Endothelial cell of umbilical vein (primary cell): ENCODE measurements at regions not wholly inside any gene's neighbourhood (a gene's known extent, or its start where the extent isn't known, plus 50 kb on each side); places are given as distances from the start of the nearest gene placed in this dataset.

Experiments used
- BruUV-seq: library from RNA; stranded (reverse); fragments of 400-500 nt; replicated peaks from 2 replicates; lab custom pipeline; 2021; lab: Mats Ljungman, UMichigan
- CTCF ChIA-PET: fragments of 300-600, 350-600 bp; sonication (Branson Sonifier 250); formaldehyde crosslinking; loops from one replicate; lab custom pipeline; 2021; ENCODE audit warnings: antibody characterized with exemption, inconsistent platforms; lab: Charles Lee
- POLR2A ChIA-PET: fragments of 300-600, 350-600 bp; sonication (Branson Sonifier 250); formaldehyde crosslinking; loops from one replicate; lab custom pipeline; 2021; ENCODE audit warnings: antibody characterized with exemption, inconsistent platforms; lab: Charles Lee
- DNase-seq: peaks from one replicate; pipeline ENCODE4 v3.0.0-alpha.2; 2011; ENCODE audit warnings: low read depth, low spot score
- FAIRE-seq: peaks from 2 replicates; lab custom pipeline; 2011; peaks lifted over from hg19 to GRCh38; lab: Jason Lieb, UNC
- H2AFZ ChIP-seq: 2 replicates; pipeline ENCODE4 v1.6.0; 2012; ENCODE audit warnings: low read depth, low read length, control low read depth, inconsistent platforms
- H3K27ac ChIP-seq: 2 replicates; pipeline ENCODE4 v1.5.1; 2011; ENCODE audit warnings: low read depth, mild to moderate bottlenecking, control low read depth, low read length, moderate library complexity; ENCODE audit not compliant: insufficient read depth
- H3K27me3 ChIP-seq, 2 experiments: 2 replicates each; pipeline versions ENCODE4 v1.6.0 to v1.6.1; 2011; ENCODE audit warnings: low read length in 2 of 2, mixed read lengths in 1 of 2; ENCODE audit not compliant: control insufficient read depth in 2 of 2, insufficient read depth in 2 of 2
- H3K36me3 ChIP-seq, 2 experiments: 2 replicates in 1 of 2; 3 replicates in 1 of 2; pipeline ENCODE4 v1.5.1; 2011; ENCODE audit warnings: low read length in 2 of 2, mild to moderate bottlenecking in 1 of 2, moderate library complexity in 1 of 2; ENCODE audit not compliant: control insufficient read depth in 2 of 2, insufficient read depth in 2 of 2; ENCODE audit errors: extremely low read depth in 1 of 2
- H3K4me1 ChIP-seq: 3 replicates; pipeline ENCODE4 v1.5.1; 2011; ENCODE audit warnings: mild to moderate bottlenecking, low read length; ENCODE audit not compliant: control insufficient read depth, insufficient read depth; ENCODE audit errors: extremely low read depth
- H3K4me2 ChIP-seq: 2 replicates; pipeline ENCODE4 v1.6.1; 2011; ENCODE audit warnings: low read length, control low read depth, mixed read lengths; ENCODE audit not compliant: insufficient read depth
- H3K4me3 ChIP-seq, 3 experiments: fragments of 200-600 bp in 1 of 3; sonication (generic), shearing (Covaris generic) in 1 of 3; replicated peaks in 1 of 3; 2 replicates each; pipeline ENCODE4 v1.5.1; 2011 to 2016; ENCODE audit warnings: control low read depth in 3 of 3, low read length in 3 of 3, mild to moderate bottlenecking in 2 of 3, inconsistent platforms in 1 of 3, low read depth in 1 of 3, moderate library complexity in 1 of 3; ENCODE audit not compliant: insufficient read depth in 1 of 3
- H3K79me2 ChIP-seq: 2 replicates; pipeline ENCODE4 v1.6.0; 2012; ENCODE audit warnings: low read length, inconsistent platforms; ENCODE audit not compliant: control insufficient read depth, insufficient read depth
- H3K9ac ChIP-seq: replicated peaks from 2 replicates; pipeline ENCODE3; 2011; ENCODE audit warnings: low read length, control low read depth; ENCODE audit not compliant: insufficient read depth; ENCODE audit errors: extremely low read depth
- H3K9me1 ChIP-seq: replicated peaks from 3 replicates; pipeline ENCODE4 v1.6.0; 2011; ENCODE audit warnings: mild to moderate bottlenecking, low read length; ENCODE audit not compliant: control insufficient read depth, insufficient read depth; ENCODE audit errors: extremely low read depth
- H3K9me3 ChIP-seq: replicated peaks from 2 replicates; pipeline ENCODE4 v1.5.1; 2012; ENCODE audit warnings: low read length, inconsistent platforms; ENCODE audit not compliant: control insufficient read depth, insufficient read depth
- H4K20me1 ChIP-seq: replicated peaks from 2 replicates; pipeline ENCODE3; 2011; ENCODE audit warnings: mild to moderate bottlenecking, low read length; ENCODE audit not compliant: control insufficient read depth, insufficient read depth; ENCODE audit errors: extremely low read depth
- CTCF ChIP-seq, 2 donors: IDR thresholded peaks; 1 replicate in 1 of 2; 2 replicates in 1 of 2; pipeline ENCODE4 v1.5.1; 2011; ENCODE audit warnings: low read length in 2 of 2, mild to moderate bottlenecking in 2 of 2, moderate library complexity in 2 of 2, control low read depth in 1 of 2, inconsistent platforms in 1 of 2, low read depth in 1 of 2; ENCODE audit not compliant: insufficient read depth in 1 of 2; ENCODE audit errors: extremely low read depth in 1 of 2
- EZH2 ChIP-seq: IDR thresholded peaks from 2 replicates; pipeline ENCODE4 v1.6.1; 2012; ENCODE audit warnings: borderline replicate concordance, low read depth, mild to moderate bottlenecking, moderate library complexity, low read length, inconsistent platforms; ENCODE audit not compliant: severe bottlenecking
- JUN ChIP-seq: IDR thresholded peaks from 2 replicates; pipeline ENCODE4 v1.6.1; 2011; ENCODE audit warnings: borderline replicate concordance, low read depth; ENCODE audit not compliant: insufficient read length, insufficient read depth
- MYC ChIP-seq: IDR thresholded peaks from one replicate; pipeline ENCODE4 v1.6.1; 2011; ENCODE audit warnings: mild to moderate bottlenecking, low read depth, low read length
- POLR2A ChIP-seq: IDR thresholded peaks from 2 replicates; pipeline ENCODE4 v1.6.1; 2012; ENCODE audit warnings: low read depth, mild to moderate bottlenecking, control low read depth, low read length
- POLR2AphosphoS5 ChIP-seq: IDR thresholded peaks from 2 replicates; pipeline ENCODE4 v1.6.1; 2012; ENCODE audit warnings: low read depth, mild to moderate bottlenecking, control low read depth, low read length, moderate library complexity; ENCODE audit not compliant: insufficient read depth
- dilution Hi-C: fragments of 300-500 bp; cut with MboI; formaldehyde crosslinking; loops from one replicate; pipeline ENCODE4 v1.15.0; 2019; ENCODE audit warnings: low sequenced_read_pairs; ENCODE audit not compliant: extremely low pct_ligation_motif_present
- intact Hi-C: fragments of 100-400 bp; cut with micrococcal nuclease; formaldehyde crosslinking; loops from one replicate; pipeline ENCODE4 v1.10.0; 2022

- no TSS peak for BruUV-seq
- H3K36me3 ChIP-seq, result no peaks in the 10 kb centered on the region
- intact Hi-C loops, result loop anchor here (10.0 kb wide), 4 partner anchors 701 to 1951 kb away; partner anchors contain the start of gene DACH1
Measured at GRCh38 chr13:72565893-72566292, 161.5 kb downstream of the MZT1 start.

More at GRCh38 chr13:72565893-72566292, 161.5 kb downstream of the MZT1 start:
- H3K9me1 ChIP-seq, result no peaks in the 10 kb centered on the region
- H3K9ac ChIP-seq, result no peak overlapping the region
- no peaks in the 10 kb centered on the region for H3K9me3 ChIP-seq
- no peaks in the 10 kb centered on the region for H3K79me2 ChIP-seq
- H3K4me2 ChIP-seq, result no peak overlapping the region
- ChIA-PET CTCF (interaction anchor here (0.7 to 2.6 kb wide), 23 partner anchors 8 to 1952 kb away, joined by 3 to 18 read pairs (median 4); no protein-coding TSS in a partner anchor), POLR2A (no interaction called here)
- FAIRE-seq (no peak), DNase-seq (peak; percentile 25)
- no peak overlapping the region for H3K27ac ChIP-seq
- TF ChIP-seq POLR2A, result no peak
- TF ChIP-seq EZH2, result no peak
- peak; percentile 28 to 37 for TF ChIP-seq CTCF (IDR thresholded peaks at IDR 0.05; ENCODE audit: extremely low read depth in 1 of 2, insufficient read depth in 1 of 2, low read depth in 1 of 2, low read length in 2 of 2)
- TF ChIP-seq JUN, result no peak
- TF ChIP-seq POLR2AphosphoS5, result no peak
- no peak for TF ChIP-seq MYC
- no peaks in the 10 kb centered on the region for H4K20me1 ChIP-seq
- no peak overlapping the region for H2AFZ ChIP-seq
- dilution Hi-C loops, result no loop called here
- no peak overlapping the region for H3K4me3 ChIP-seq
- H3K4me1 ChIP-seq, result no peaks in the 10 kb centered on the region
- no peaks in the 10 kb centered on the region for H3K27me3 ChIP-seq
